ENCODE measurements at regions not wholly inside any gene's neighbourhood (a gene's known extent, or its start where the extent isn't known, plus 50 kb on each side); places are given as distances from the start of the nearest gene placed in this dataset.

GRCh38 chr19:31572976-31573298 lies 223.7 kb upstream of the TSHZ3 start:
- H3K4me3 ChIP-seq (replicated peaks; ENCODE audit: low read depth, low read length): no peak overlapping the region
- no peaks in the 10 kb centered on the region for H3K27me3 ChIP-seq (replicated peaks; ENCODE audit: control insufficient read depth, insufficient read depth, low read length)
- no peaks in the 10 kb centered on the region for H3K36me3 ChIP-seq (ENCODE audit: control insufficient read depth, insufficient read depth, low read length)
- DNase-seq (ENCODE audit: extremely low read depth, insufficient read length): no peak
- TF ChIP-seq CTCF (IDR thresholded peaks at IDR 0.05; ENCODE audit: insufficient read depth, low read length, poor library complexity, severe bottlenecking): no peak

GRCh38 chr19:31574251-31574973 lies 225.2 kb upstream of the TSHZ3 start:
- H3K36me3 ChIP-seq (ENCODE audit: control insufficient read depth, insufficient read depth, low read length): no peaks in the 10 kb centered on the region
- no peak for DNase-seq (ENCODE audit: extremely low read depth, insufficient read length)
- no peak for TF ChIP-seq CTCF (IDR thresholded peaks at IDR 0.05; ENCODE audit: insufficient read depth, low read length, poor library complexity, severe bottlenecking)
- H3K27me3 ChIP-seq (replicated peaks; ENCODE audit: control insufficient read depth, insufficient read depth, low read length): no peaks in the 10 kb centered on the region
- no peak overlapping the region for H3K4me3 ChIP-seq (replicated peaks; ENCODE audit: low read depth, low read length)

GRCh38 chr19:31575846-31576335 lies 226.7 kb upstream of the TSHZ3 start:
- Histone ChIP-seq H3K36me3 (ENCODE audit: control insufficient read depth, insufficient read depth, low read length) (no peaks in the 10 kb centered on the region), H3K27me3 (replicated peaks; ENCODE audit: control insufficient read depth, insufficient read depth, low read length) (no peaks in the 10 kb centered on the region), H3K4me3 (replicated peaks; ENCODE audit: low read depth, low read length) (no peak overlapping the region)
- DNase-seq (ENCODE audit: extremely low read depth, insufficient read length): no peak
- no peak for TF ChIP-seq CTCF (IDR thresholded peaks at IDR 0.05; ENCODE audit: insufficient read depth, low read length, poor library complexity, severe bottlenecking)

GRCh38 chr19:31578326-31578725 lies 229.1 kb upstream of the TSHZ3 start:
- TF ChIP-seq CTCF (IDR thresholded peaks at IDR 0.05; ENCODE audit: insufficient read depth, low read length, poor library complexity, severe bottlenecking): no peak
- H3K27me3 ChIP-seq (replicated peaks; ENCODE audit: control insufficient read depth, insufficient read depth, low read length): no peaks in the 10 kb centered on the region
- no peak for DNase-seq (ENCODE audit: extremely low read depth, insufficient read length)
- H3K36me3 ChIP-seq (ENCODE audit: control insufficient read depth, insufficient read depth, low read length): no peaks in the 10 kb centered on the region
- no peak overlapping the region for H3K4me3 ChIP-seq (replicated peaks; ENCODE audit: low read depth, low read length)

GRCh38 chr19:31583148-31583547 lies 233.9 kb upstream of the TSHZ3 start:
- TF ChIP-seq CTCF (IDR thresholded peaks at IDR 0.05; ENCODE audit: insufficient read depth, low read length, poor library complexity, severe bottlenecking): no peak
- Histone ChIP-seq H3K36me3 (ENCODE audit: control insufficient read depth, insufficient read depth, low read length) (no peaks in the 10 kb centered on the region), H3K4me3 (replicated peaks; ENCODE audit: low read depth, low read length) (no peak overlapping the region), H3K27me3 (replicated peaks; ENCODE audit: control insufficient read depth, insufficient read depth, low read length) (no peaks in the 10 kb centered on the region)
- no peak for DNase-seq (ENCODE audit: extremely low read depth, insufficient read length)

GRCh38 chr19:31586282-31586681 lies 237.0 kb upstream of the TSHZ3 start:
- TF ChIP-seq CTCF (IDR thresholded peaks at IDR 0.05; ENCODE audit: insufficient read depth, low read length, poor library complexity, severe bottlenecking): no peak

More at GRCh38 chr19:31586282-31586681, 237.0 kb upstream of the TSHZ3 start:
- Histone ChIP-seq H3K36me3 (ENCODE audit: control insufficient read depth, insufficient read depth, low read length) (no peaks in the 10 kb centered on the region), H3K4me3 (replicated peaks; ENCODE audit: low read depth, low read length) (no peak overlapping the region), H3K27me3 (replicated peaks; ENCODE audit: control insufficient read depth, insufficient read depth, low read length) (no peaks in the 10 kb centered on the region)
- DNase-seq (ENCODE audit: extremely low read depth, insufficient read length): no peak
